ENCODE measurements at regions not wholly inside any gene's neighbourhood (a gene's known extent, or its start where the extent isn't known, plus 50 kb on each side); places are given as distances from the start of the nearest gene placed in this dataset.
"Not testable (repeated sequence)": the region's sequence is repeated elsewhere in the genome, so short reads cannot be mapped to it uniquely, and the experiment has no call there.

GRCh38 chr5:162990856-162991497, 446.4 kb upstream of the CCNG1 start:
- DNase-seq (ENCODE audit: low read depth): no peak

- DNase-seq (ENCODE audit: low read depth): no peak
Measured at GRCh38 chr5:162995568-162995967, 441.8 kb upstream of the CCNG1 start.

GRCh38 chr5:162996053-162996452, 441.3 kb upstream of the CCNG1 start:
- DNase-seq (ENCODE audit: low read depth): no peak

- no peak for DNase-seq (ENCODE audit: low read depth)
Measured at GRCh38 chr5:163005949-163006348, 431.4 kb upstream of the CCNG1 start.

GRCh38 chr5:163022582-163023128, 414.7 kb upstream of the CCNG1 start:
- no peak for DNase-seq (ENCODE audit: low read depth)

GRCh38 chr5:163023846-163024245, 413.5 kb upstream of the CCNG1 start:
- no peak for DNase-seq (ENCODE audit: low read depth)

- DNase-seq (ENCODE audit: low read depth): no peak
Measured at GRCh38 chr5:163024936-163025335, 412.5 kb upstream of the CCNG1 start.

GRCh38 chr5:163033656-163034055, 403.7 kb upstream of the CCNG1 start:
- DNase-seq (ENCODE audit: low read depth): no peak

- DNase-seq (ENCODE audit: low read depth): no peak
Measured at GRCh38 chr5:163041254-163041653, 396.1 kb upstream of the CCNG1 start.

- no peak for DNase-seq (ENCODE audit: low read depth)
Measured at GRCh38 chr5:163079618-163080017, 357.8 kb upstream of the CCNG1 start.

GRCh38 chr5:163089230-163089629, 348.2 kb upstream of the CCNG1 start:
- no peak for DNase-seq (ENCODE audit: low read depth)

GRCh38 chr5:163089926-163090325, 347.5 kb upstream of the CCNG1 start:
- DNase-seq (ENCODE audit: low read depth): no peak

GRCh38 chr5:163094492-163095180, 342.8 kb upstream of the CCNG1 start:
- no peak for DNase-seq (ENCODE audit: low read depth)

GRCh38 chr5:163104464-163104863, 332.9 kb upstream of the CCNG1 start:
- DNase-seq (ENCODE audit: low read depth): no peak

GRCh38 chr5:163105456-163105855, 331.9 kb upstream of the CCNG1 start:
- DNase-seq (ENCODE audit: low read depth): no peak

GRCh38 chr5:163106098-163106497, 331.3 kb upstream of the CCNG1 start:
- DNase-seq (ENCODE audit: low read depth): no peak

GRCh38 chr5:163108351-163108750, 329.0 kb upstream of the CCNG1 start:
- DNase-seq (ENCODE audit: low read depth): no peak

GRCh38 chr5:163115011-163115410, 322.4 kb upstream of the CCNG1 start:
- no peak for DNase-seq (ENCODE audit: low read depth)

- not testable (repeated sequence) for DNase-seq (ENCODE audit: low read depth)
Measured at GRCh38 chr5:163116618-163117017, 320.8 kb upstream of the CCNG1 start.

- DNase-seq (ENCODE audit: low read depth): no peak
Measured at GRCh38 chr5:163134061-163134460, 303.3 kb upstream of the CCNG1 start.

GRCh38 chr5:163135849-163136248, 301.5 kb upstream of the CCNG1 start:
- no peak for DNase-seq (ENCODE audit: low read depth)

- DNase-seq (ENCODE audit: low read depth): no peak
Measured at GRCh38 chr5:163161512-163161911, 275.9 kb upstream of the CCNG1 start.

GRCh38 chr5:163162645-163163044, 274.8 kb upstream of the CCNG1 start:
- DNase-seq (ENCODE audit: low read depth): no peak

- DNase-seq (ENCODE audit: low read depth): no peak
Measured at GRCh38 chr5:163163858-163164257, 273.5 kb upstream of the CCNG1 start.
